Activated CD4-positive, alpha-beta T cell treated with anti-CD3 and anti-CD28 coated beads for 4 hours (primary cell): ENCODE measurements at regions not wholly inside any gene's neighbourhood (a gene's known extent, or its start where the extent isn't known, plus 50 kb on each side); places are given as distances from the start of the nearest gene placed in this dataset.

Experiments used
- DNase-seq, 2 donors: peaks; one replicate each; pipeline ENCODE4 v3.0.0-alpha.2; 2020

- no peak for DNase-seq
Measured at GRCh38 chr20:4095639-4096038, 53.0 kb upstream of the SMOX start.

GRCh38 chr20:4091490-4092479 is 56.8 kb upstream of the SMOX start:
- peak in 1 of 2 donors; percentile 34 for DNase-seq

GRCh38 chr20:4090756-4091489 is 57.7 kb upstream of the SMOX start:
- DNase-seq, result no peak

- no peak for DNase-seq
Measured at GRCh38 chr20:4089756-4090487, 58.7 kb upstream of the SMOX start.

GRCh38 chr20:4088766-4089165 is 59.9 kb upstream of the SMOX start:
- DNase-seq, result no peak

GRCh38 chr20:4087923-4088322 is 60.7 kb upstream of the SMOX start:
- no peak for DNase-seq

GRCh38 chr20:4086771-4087687 is 61.6 kb upstream of the SMOX start:
- no peak for DNase-seq

- DNase-seq, result no peak
Measured at GRCh38 chr20:4084721-4085120, 63.9 kb upstream of the SMOX start.

- no peak for DNase-seq
Measured at GRCh38 chr20:4084096-4084495, 64.5 kb upstream of the SMOX start.

- DNase-seq, result no peak
Measured at GRCh38 chr20:4083098-4083865, 65.3 kb upstream of the SMOX start.

- DNase-seq, result peak; percentile 23 to 38
Measured at GRCh38 chr20:4082406-4083097, 66.1 kb upstream of the SMOX start.

- no peak for DNase-seq
Measured at GRCh38 chr20:4081421-4081820, 66.1 kb upstream of the RNF24 start.

GRCh38 chr20:4076671-4077070 is 61.3 kb upstream of the RNF24 start:
- no peak for DNase-seq

- no peak for DNase-seq
Measured at GRCh38 chr20:4076033-4076432, 60.7 kb upstream of the RNF24 start.

GRCh38 chr20:4074877-4075455 is 59.6 kb upstream of the RNF24 start:
- no peak for DNase-seq

- DNase-seq, result no peak
Measured at GRCh38 chr20:4073852-4074741, 58.7 kb upstream of the RNF24 start.

- DNase-seq, result no peak
Measured at GRCh38 chr20:4071178-4071693, 55.9 kb upstream of the RNF24 start.

- DNase-seq, result no peak
Measured at GRCh38 chr20:4070323-4071177, 55.2 kb upstream of the RNF24 start.
